ENCODE measurements at regions not wholly inside any gene's neighbourhood (a gene's known extent, or its start where the extent isn't known, plus 50 kb on each side); places are given as distances from the start of the nearest gene placed in this dataset.

GRCh38 chr2:157158111-157158510, 99.4 kb upstream of the GALNT5 start:
- TF ChIP-seq CTCF (IDR thresholded peaks at IDR 0.05) = no peak
- TF ChIP-seq POLR2A (IDR thresholded peaks at IDR 0.05) = no peak

Data from testis (tissue), 2 donors.